Endothelial cell (in vitro differentiated cells): ENCODE measurements at regions not wholly inside any gene's neighbourhood (a gene's known extent, or its start where the extent isn't known, plus 50 kb on each side); places are given as distances from the start of the nearest gene placed in this dataset.

ENCODE experiments used
- DNase-seq: peaks from one replicate; pipeline ENCODE4 v3.0.0; 2021; ENCODE audit warnings: low spot score
- H3K27ac Mint-ChIP-seq: one replicate; pipeline ENCODE4 v1.8.0; 2021; ENCODE audit warnings: mixed read lengths, inconsistent platforms; ENCODE audit not compliant: unreplicated experiment
- H3K27me3 Mint-ChIP-seq: one replicate; pipeline ENCODE4 v1.8.0; 2021; ENCODE audit warnings: mild to moderate bottlenecking, moderate library complexity, mixed read lengths, inconsistent platforms; ENCODE audit not compliant: unreplicated experiment
- H3K36me3 Mint-ChIP-seq: one replicate; pipeline ENCODE4 v1.8.0; 2021; ENCODE audit warnings: mild to moderate bottlenecking, low read depth, mixed read lengths, inconsistent platforms; ENCODE audit not compliant: unreplicated experiment
- H3K4me1 Mint-ChIP-seq: one replicate; pipeline ENCODE4 v1.8.0; 2021; ENCODE audit warnings: mild to moderate bottlenecking, mixed read lengths, inconsistent platforms; ENCODE audit not compliant: unreplicated experiment
- H3K4me3 Mint-ChIP-seq: one replicate; pipeline ENCODE4 v1.8.0; 2021; ENCODE audit warnings: mild to moderate bottlenecking, mixed read lengths, inconsistent platforms; ENCODE audit not compliant: unreplicated experiment
- H3K9me3 Mint-ChIP-seq: one replicate; pipeline ENCODE4 v1.8.0; 2021; ENCODE audit warnings: mixed read lengths, inconsistent platforms; ENCODE audit not compliant: unreplicated experiment
- CTCF ChIP-seq: fragments of 200-600 bp; sonication (generic); IDR thresholded peaks from one replicate; pipeline ENCODE4 v1.5.0; 2021; ENCODE audit warnings: antibody characterized with exemption; ENCODE audit not compliant: unreplicated experiment

GRCh38 chr13:29925457-29926097 lies 75.2 kb upstream of the UBL3 start:
- no peak overlapping the region for H3K4me3 Mint-ChIP-seq
- no peaks in the 10 kb centered on the region for H3K36me3 Mint-ChIP-seq
- DNase-seq = no peak
- no peaks in the 10 kb centered on the region for H3K9me3 Mint-ChIP-seq
- peaks cover 3% of the 10 kb centered on the region for H3K4me1 Mint-ChIP-seq
- no peak for TF ChIP-seq CTCF
- H3K27ac Mint-ChIP-seq = no peak overlapping the region
- H3K27me3 Mint-ChIP-seq = peaks cover 3% of the 10 kb centered on the region

GRCh38 chr13:29924482-29925350 lies 74.3 kb upstream of the UBL3 start:
- no peak for DNase-seq
- TF ChIP-seq CTCF = peak; percentile 47
- Mint-ChIP-seq H3K9me3 (no peaks in the 10 kb centered on the region), H3K4me1 (peaks cover 3% of the 10 kb centered on the region), H3K36me3 (no peaks in the 10 kb centered on the region), H3K27me3 (peaks cover 3% of the 10 kb centered on the region), H3K27ac (no peak overlapping the region), H3K4me3 (no peak overlapping the region)

GRCh38 chr13:29923554-29924481 lies 73.4 kb upstream of the UBL3 start:
- peak; percentile 51 for DNase-seq
- no peaks in the 10 kb centered on the region for H3K9me3 Mint-ChIP-seq
- H3K4me1 Mint-ChIP-seq = peaks cover 3% of the 10 kb centered on the region
- H3K4me3 Mint-ChIP-seq = no peak overlapping the region
- H3K27ac Mint-ChIP-seq = no peak overlapping the region
- peak; percentile 92 for TF ChIP-seq CTCF
- no peaks in the 10 kb centered on the region for H3K36me3 Mint-ChIP-seq
- H3K27me3 Mint-ChIP-seq = peaks cover 3% of the 10 kb centered on the region

GRCh38 chr13:29922896-29923295 lies 72.5 kb upstream of the UBL3 start:
- no peak for DNase-seq
- H3K27ac Mint-ChIP-seq = no peak overlapping the region
- H3K4me3 Mint-ChIP-seq = no peak overlapping the region
- H3K36me3 Mint-ChIP-seq = no peaks in the 10 kb centered on the region
- H3K27me3 Mint-ChIP-seq = peaks cover 5% of the 10 kb centered on the region
- TF ChIP-seq CTCF = no peak
- peaks cover 3% of the 10 kb centered on the region for H3K4me1 Mint-ChIP-seq
- H3K9me3 Mint-ChIP-seq = no peaks in the 10 kb centered on the region
